OCI-LY7 (cell line): ENCODE measurements at regions not wholly inside any gene's neighbourhood (a gene's known extent, or its start where the extent isn't known, plus 50 kb on each side); places are given as distances from the start of the nearest gene placed in this dataset.
"Not testable (repeated sequence)": the region's sequence is repeated elsewhere in the genome, so short reads cannot be mapped to it uniquely, and the experiment has no call there.

Experiments used
- BruUV-seq: library from RNA; stranded (reverse); fragments of 400-500 nt; replicated peaks from 2 replicates; lab custom pipeline; 2021; lab: Mats Ljungman, UMichigan
- CTCF ChIA-PET: fragments of 300-600 bp; sonication (Branson Sonifier 250); formaldehyde crosslinking; loops from one replicate; lab custom pipeline; 2022; ENCODE audit warnings: antibody characterized with exemption; ENCODE audit not compliant: unreplicated experiment; lab: Charles Lee
- POLR2A ChIA-PET: fragments of 300-600 bp; sonication (Branson Sonifier 250); formaldehyde crosslinking; loops from one replicate; lab custom pipeline; 2022; ENCODE audit warnings: antibody characterized with exemption; lab: Charles Lee
- DNase-seq: peaks from one replicate; pipeline ENCODE4 v3.0.0-alpha.2; 2015; ENCODE audit warnings: low spot score
- H2AFZ ChIP-seq: fragments of 200-600 bp; sonication (generic), shearing (Covaris generic); 2 replicates; pipeline ENCODE4 v1.6.1; 2014; ENCODE audit warnings: mild to moderate bottlenecking, antibody characterized with exemption, low read length, moderate library complexity
- H3K27ac ChIP-seq: fragments of 200-600 bp; sonication (generic); 2 replicates; pipeline ENCODE4 v1.5.1; 2014; ENCODE audit warnings: mixed run types, low read depth, mild to moderate bottlenecking, moderate library complexity, low read length, inconsistent platforms; ENCODE audit not compliant: poor library complexity, severe bottlenecking
- H3K36me3 ChIP-seq: fragments of 200-600 bp; sonication (generic); 2 replicates; pipeline ENCODE4 v1.6.1; 2014; ENCODE audit warnings: mild to moderate bottlenecking, antibody characterized with exemption, low read length, moderate library complexity, mixed read lengths; ENCODE audit not compliant: insufficient read depth
- H3K4me1 ChIP-seq: fragments of 200-600 bp; sonication (generic); 2 replicates; pipeline ENCODE4 v1.5.1; 2014; ENCODE audit warnings: mild to moderate bottlenecking, low read length; ENCODE audit not compliant: insufficient read depth, poor library complexity, severe bottlenecking
- H3K4me2 ChIP-seq: fragments of 200-600 bp; sonication (generic); 2 replicates; pipeline ENCODE4 v1.6.1; 2014; ENCODE audit warnings: mild to moderate bottlenecking, low read length
- H3K4me3 ChIP-seq: fragments of 200-600 bp; sonication (generic); 2 replicates; pipeline ENCODE4 v1.5.1; 2014; ENCODE audit warnings: mild to moderate bottlenecking, low read depth, low read length; ENCODE audit not compliant: poor library complexity, severe bottlenecking
- H3K79me2 ChIP-seq: fragments of 200-600 bp; sonication (generic); 2 replicates; pipeline ENCODE4 v1.6.1; 2016; ENCODE audit warnings: low read depth, mild to moderate bottlenecking, low read length, moderate library complexity, mixed read lengths; ENCODE audit not compliant: insufficient read depth
- H3K9me2 ChIP-seq: fragments of 200-600 bp; sonication (generic); 2 replicates; pipeline ENCODE4 v1.6.1; 2016; ENCODE audit warnings: mild to moderate bottlenecking, low read length, mixed read lengths; ENCODE audit not compliant: insufficient read depth
- H3K9me3 ChIP-seq: fragments of 200-600 bp; sonication (generic); 2 replicates; pipeline ENCODE4 v1.6.1; 2014; ENCODE audit warnings: mild to moderate bottlenecking, mixed run types, low read length, mixed read lengths
- H4K20me1 ChIP-seq: fragments of 200-600 bp; sonication (generic); 2 replicates; pipeline ENCODE4 v1.6.1; 2014; ENCODE audit warnings: mild to moderate bottlenecking, antibody characterized with exemption, low read length, moderate library complexity, mixed read lengths; ENCODE audit not compliant: insufficient read depth
- CTCF ChIP-seq: fragments of 200-600 bp; sonication (generic); conservative IDR thresholded peaks from 2 replicates; pipeline ENCODE4 v1.5.1; 2014; ENCODE audit warnings: mild to moderate bottlenecking, antibody characterized with exemption, low read length, moderate library complexity, mixed read lengths
- EZH2phosphoT487 ChIP-seq: fragments of 200-600 bp; sonication (generic); IDR thresholded peaks from 2 replicates; pipeline ENCODE4 v1.6.1; 2018; ENCODE audit warnings: low read depth, borderline replicate concordance, mild to moderate bottlenecking, mixed run types, antibody characterized with exemption, low read length, moderate library complexity, mixed read lengths
- intact Hi-C: fragments of 100-400 bp; cut with micrococcal nuclease; formaldehyde crosslinking; loops from one replicate; pipeline ENCODE4 v1.10.0; 2022; ENCODE audit not compliant: unreplicated experiment

- H3K9me2 ChIP-seq = no peaks in the 10 kb centered on the region
- no peak overlapping the region for H3K4me3 ChIP-seq
- CTCF ChIA-PET = no interaction called here
- TF ChIP-seq CTCF = no peak
- TF ChIP-seq EZH2phosphoT487 = no peak
- no peak overlapping the region for H2AFZ ChIP-seq
- intact Hi-C loops = no loop called here
- no TSS peak for BruUV-seq
- H3K4me2 ChIP-seq = no peak overlapping the region
- H3K9me3 ChIP-seq = no peaks in the 10 kb centered on the region
- no peaks in the 10 kb centered on the region for H3K79me2 ChIP-seq
- no peak for DNase-seq
- H4K20me1 ChIP-seq = no peaks in the 10 kb centered on the region
- H3K4me1 ChIP-seq = no peaks in the 10 kb centered on the region
- H3K27ac ChIP-seq = no peak overlapping the region
- no peaks in the 10 kb centered on the region for H3K36me3 ChIP-seq
- POLR2A ChIA-PET = no interaction called here
These were observed 384.5 kb downstream of the HGF start for GRCh38 chr7:81385370-81385769.

- Histone ChIP-seq H3K36me3 (no peaks in the 10 kb centered on the region), H3K79me2 (no peaks in the 10 kb centered on the region), H2AFZ (no peak overlapping the region), H4K20me1 (no peaks in the 10 kb centered on the region), H3K9me3 (no peaks in the 10 kb centered on the region), H3K27ac (no peak overlapping the region), H3K4me3 (no peak overlapping the region), H3K4me2 (no peak overlapping the region), H3K9me2 (no peaks in the 10 kb centered on the region), H3K4me1 (no peaks in the 10 kb centered on the region)
- no TSS peak for BruUV-seq
- DNase-seq = no peak
- CTCF ChIA-PET = no interaction called here
- TF ChIP-seq EZH2phosphoT487 (no peak), CTCF (no peak)
- intact Hi-C loops = no loop called here
- POLR2A ChIA-PET = no interaction called here
These were observed 386.0 kb downstream of the HGF start for GRCh38 chr7:81383846-81384245.

GRCh38 chr7:81374641-81375040 lies 395.2 kb downstream of the HGF start:
- H4K20me1 ChIP-seq, H2AFZ ChIP-seq, H3K4me2 ChIP-seq, H3K36me3 ChIP-seq, BruUV-seq, H3K4me3 ChIP-seq, H3K27ac ChIP-seq, H3K4me1 ChIP-seq, intact Hi-C loops, H3K9me3 ChIP-seq, CTCF ChIA-PET, DNase-seq, POLR2A ChIA-PET, H3K79me2 ChIP-seq, H3K9me2 ChIP-seq: not testable (repeated sequence)
